B cell (primary cell): ENCODE measurements at regions not wholly inside any gene's neighbourhood (a gene's known extent, or its start where the extent isn't known, plus 50 kb on each side); places are given as distances from the start of the nearest gene placed in this dataset.

ENCODE experiments used
- CTCF ChIP-seq: fragments of 200-600 bp; IDR thresholded peaks from one replicate; pipeline ENCODE4 v1.8.0; 2022; ENCODE audit warnings: antibody characterized with exemption, mild to moderate bottlenecking
- EZH2 ChIP-seq: IDR thresholded peaks from 2 replicates; pipeline ENCODE4 v1.6.1; 2012; ENCODE audit warnings: borderline replicate concordance, low read depth, mild to moderate bottlenecking, moderate library complexity, low read length; ENCODE audit not compliant: insufficient read depth, poor library complexity, severe bottlenecking

GRCh38 chr15:93213281-93213680, 124.3 kb upstream of the RGMA start:
- TF ChIP-seq CTCF (no peak), EZH2 (no peak)
